ENCODE measurements at regions not wholly inside any gene's neighbourhood (a gene's known extent, or its start where the extent isn't known, plus 50 kb on each side); places are given as distances from the start of the nearest gene placed in this dataset.

- Histone ChIP-seq H3K4me1 (replicated peaks in 1 of 4; ENCODE audit: control insufficient read depth in 3 of 4, insufficient read depth in 4 of 4, low read length in 3 of 4) (peaks cover 0 to 14% (median 6%) of the 10 kb centered on the region in 4 experiments; a peak in 3 of 7 replicates), H2AFZ (ENCODE audit: low read length) (no peak overlapping the region), H4K5ac (ENCODE audit: insufficient read length, low read depth, low read length) (no peak overlapping the region)
- TF ChIP-seq POU5F1 (IDR thresholded peaks at IDR 0.05; ENCODE audit: low read depth, low read length) = no peak
- TF ChIP-seq BRCA1 (IDR thresholded peaks at IDR 0.05; ENCODE audit: low read depth, low read length) = no peak
- no peak for TF ChIP-seq SRF (IDR thresholded peaks at IDR 0.05; ENCODE audit: low read depth, low read length)
- TF ChIP-seq ZNF274 (IDR thresholded peaks at IDR 0.05; ENCODE audit: borderline replicate concordance, extremely low read depth, low read length) = no peak
- TF ChIP-seq HDAC2 (IDR thresholded peaks at IDR 0.05; ENCODE audit: borderline replicate concordance in 1 of 2, low read depth in 2 of 2, low read length in 2 of 2) = no peak
- TF ChIP-seq NANOG (IDR thresholded peaks at IDR 0.05; ENCODE audit: insufficient read depth, low read depth, low read length, poor library complexity, severe bottlenecking) = no peak
- TF ChIP-seq CREB1 (IDR thresholded peaks at IDR 0.05) = no peak
- no peak for TF ChIP-seq POLR2A (IDR thresholded peaks at IDR 0.05; ENCODE audit: control extremely low read depth in 1 of 2, low read depth in 2 of 2, low read length in 2 of 2)
- no peak for TF ChIP-seq GTF2F1 (IDR thresholded peaks at IDR 0.05; ENCODE audit: borderline replicate concordance, low read depth, low read length)
- TF ChIP-seq, protein P1, sequence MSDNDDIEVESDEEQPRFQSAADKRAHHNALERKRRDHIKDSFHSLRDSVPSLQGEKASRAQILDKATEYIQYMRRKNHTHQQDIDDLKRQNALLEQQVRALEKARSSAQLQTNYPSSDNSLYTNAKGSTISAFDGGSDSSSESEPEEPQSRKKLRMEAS (IDR thresholded peaks at IDR 0.05) = no peak
- no peak for TF ChIP-seq TCF12 (IDR thresholded peaks at IDR 0.05; ENCODE audit: low read depth, low read length)
- TF ChIP-seq RAD21 (IDR thresholded peaks at IDR 0.05 in 1 of 2, conservative IDR thresholded peaks at IDR 0.05 in 1 of 2; ENCODE audit: low read depth in 2 of 2, low read length in 2 of 2) = no peak
These were observed 55.9 kb upstream of the ATP8A1 start for GRCh38 chr4:42712854-42713253.

More at GRCh38 chr4:42712854-42713253, 55.9 kb upstream of the ATP8A1 start:
- H2BK15ac ChIP-seq (ENCODE audit: low read length) = no peak overlapping the region
- H2BK120ac ChIP-seq (replicated peaks; ENCODE audit: low read depth, low read length) = no peak overlapping the region
- ChIA-PET POLR2A (ENCODE audit: partially characterized antibody) (no interaction called here), CTCF (ENCODE audit: partially characterized antibody) (no interaction called here)
- no peak overlapping the region for H3K27ac ChIP-seq (ENCODE audit: low read depth, low read length)
- no peak overlapping the region for H2BK12ac ChIP-seq (ENCODE audit: low read depth, low read length)
- no peak overlapping the region for H4K8ac ChIP-seq (ENCODE audit: extremely low read depth, insufficient read depth, low read length)
- 68% methylated on average over 2 of the region's 2 CpGs; no CpG with 5 or more reads in 1 of the 2 experiments for WGBS, 2 experiments (ENCODE audit: extremely low coverage in 1 of 2, insufficient coverage in 1 of 2, insufficient read length in 1 of 2, insufficient replicate concordance in 2 of 2, low coverage in 1 of 2, low lambda C conversion rate in 2 of 2, missing lambda C conversion rate in 1 of 2)
- no peak overlapping the region for H2BK5ac ChIP-seq (ENCODE audit: low read depth, low read length)
- H4K20me1 ChIP-seq (replicated peaks in 1 of 2; ENCODE audit: control insufficient read depth in 1 of 2, insufficient read depth in 2 of 2, low read length in 2 of 2) = no peaks in the 10 kb centered on the region
- no peak overlapping the region for H3K9ac ChIP-seq (replicated peaks in 1 of 4; ENCODE audit: extremely low read depth in 1 of 4, low read depth in 3 of 4, low read length in 3 of 4)
- no peak overlapping the region for H3K18ac ChIP-seq (ENCODE audit: extremely low read depth, low read length)
- H3K9me3 ChIP-seq (ENCODE audit: insufficient read depth in 2 of 2, low read depth in 1 of 2, low read length in 1 of 2) = no peaks in the 10 kb centered on the region
- H3K79me1 ChIP-seq (ENCODE audit: low read depth, low read length) = no peaks in the 10 kb centered on the region
- H2AK5ac ChIP-seq (ENCODE audit: low read depth, low read length) = no peak overlapping the region
- FAIRE-seq = no peak
- no peak for DNase-seq (ENCODE audit: low read depth in 1 of 2, low spot score in 2 of 2)
- H3K4me3 ChIP-seq (ENCODE audit: extremely low read depth in 1 of 4, insufficient read depth in 2 of 4, low read depth in 3 of 4, low read length in 4 of 4) = no peak overlapping the region
- no peak overlapping the region for H3K56ac ChIP-seq (replicated peaks; ENCODE audit: insufficient read length, low read depth, low read length)
- no peak overlapping the region for H2BK20ac ChIP-seq (ENCODE audit: low read length)
- H3K23ac ChIP-seq (ENCODE audit: insufficient read length) = no peak overlapping the region
- no peak overlapping the region for H4K91ac ChIP-seq (replicated peaks; ENCODE audit: insufficient read length, low read length)
- H3K36me3 ChIP-seq (ENCODE audit: control insufficient read depth in 2 of 4, insufficient read depth in 4 of 4, low read length in 3 of 4) = no peaks in the 10 kb centered on the region
- no peaks in the 10 kb centered on the region for H3K79me2 ChIP-seq (ENCODE audit: control insufficient read depth in 1 of 2, insufficient read depth in 2 of 2, low read length in 2 of 2)
- no peaks in the 10 kb centered on the region for H3K23me2 ChIP-seq (ENCODE audit: low read depth, low read length)
- H3K14ac ChIP-seq (ENCODE audit: insufficient read length) = no peak overlapping the region
- no peaks in the 10 kb centered on the region for H3K27me3 ChIP-seq (replicated peaks in 1 of 4; ENCODE audit: control insufficient read depth in 3 of 4, extremely low read depth in 1 of 4, insufficient read depth in 3 of 4, low read length in 3 of 4)
- no peak overlapping the region for H3K4ac ChIP-seq (replicated peaks; ENCODE audit: insufficient read length, low read depth, low read length)
- H3K4me2 ChIP-seq (ENCODE audit: insufficient read depth in 1 of 2, low read depth in 2 of 2, low read length in 2 of 2) = no peak overlapping the region
